HG03558 (cell line): ENCODE measurements at regions not wholly inside any gene's neighbourhood (a gene's known extent, or its start where the extent isn't known, plus 50 kb on each side); places are given as distances from the start of the nearest gene placed in this dataset.

Source experiments
- ATAC-seq: cut with Tn5 transposase; IDR thresholded peaks from one replicate; pipeline ENCODE4 v1.9.1; 2021; ENCODE audit warnings: moderate number of reproducible peaks; ENCODE audit not compliant: unreplicated experiment; ENCODE audit errors: extremely low read depth

GRCh38 chr4:59956366-59956765 is 1243.8 kb upstream of the ADGRL3 start:
- no peak for ATAC-seq

GRCh38 chr4:59960143-59960542 is 1240.0 kb upstream of the ADGRL3 start:
- no peak for ATAC-seq

GRCh38 chr4:59966758-59967157 is 1233.4 kb upstream of the ADGRL3 start:
- ATAC-seq, result no peak

- ATAC-seq, result no peak
These were observed 1231.3 kb upstream of the ADGRL3 start for GRCh38 chr4:59968796-59969195.

DNA sequence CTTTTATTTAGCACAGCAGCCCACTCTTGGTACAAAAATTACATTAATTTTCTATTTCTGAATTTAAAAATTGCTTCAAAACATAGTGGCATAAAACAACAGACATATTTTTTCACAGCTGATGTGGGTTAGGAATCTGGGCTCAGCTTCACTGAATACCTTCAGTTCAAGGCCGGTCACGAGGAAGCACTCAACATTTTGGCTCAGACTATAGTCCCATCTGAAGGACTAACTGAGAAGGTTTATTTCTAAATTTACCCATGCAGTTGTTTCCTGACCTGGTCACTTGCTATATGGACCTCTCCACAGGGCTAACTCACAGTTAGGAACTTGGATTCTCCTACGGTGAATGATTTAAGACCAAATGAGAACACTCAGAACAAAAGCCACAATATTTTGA is 1230.2 kb upstream of the ADGRL3 start:
- ATAC-seq, result no peak

DNA sequence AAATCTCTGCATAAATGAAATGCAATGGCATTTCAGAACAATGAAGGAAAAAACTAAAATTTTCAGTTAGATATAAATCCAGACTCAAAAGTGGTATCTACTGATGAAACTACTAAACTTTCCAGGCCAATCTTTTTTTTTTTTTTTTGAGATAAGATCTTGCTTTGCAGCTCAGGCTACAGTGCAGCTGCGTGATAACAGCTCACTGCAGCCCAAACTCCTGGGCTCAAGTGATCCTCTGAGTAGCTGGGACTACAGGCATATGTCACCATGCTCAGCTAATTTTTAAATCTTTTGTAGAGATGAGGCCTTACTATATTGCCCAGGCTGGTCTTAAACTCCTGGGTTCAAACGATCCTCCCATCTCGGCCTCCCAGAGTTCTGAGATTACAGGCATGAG is 1228.2 kb upstream of the ADGRL3 start:
- no peak for ATAC-seq

- ATAC-seq, result no peak
These were observed 1226.6 kb upstream of the ADGRL3 start for GRCh38 chr4:59973492-59973891.

GRCh38 chr4:59979061-59979460 is 1221.1 kb upstream of the ADGRL3 start:
- no peak for ATAC-seq

DNA sequence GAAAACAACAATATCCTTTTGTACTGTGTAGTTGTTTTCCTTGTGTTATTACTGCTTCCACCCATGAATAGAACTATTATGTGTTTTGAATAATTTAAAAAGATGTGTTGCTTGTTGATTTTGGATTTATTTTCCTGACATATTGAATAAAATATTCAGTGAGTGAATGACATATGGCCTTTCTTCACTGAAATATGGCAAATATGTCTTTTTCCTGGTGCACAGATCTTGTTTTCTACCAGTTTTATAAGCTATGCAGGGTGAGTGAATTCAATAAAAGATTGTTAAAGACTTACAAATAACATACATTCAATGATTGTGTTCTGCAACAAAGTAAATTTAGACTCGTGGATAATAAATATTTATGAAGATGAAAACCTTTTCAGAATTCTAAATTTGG is 1216.3 kb upstream of the ADGRL3 start:
- ATAC-seq, result no peak

DNA sequence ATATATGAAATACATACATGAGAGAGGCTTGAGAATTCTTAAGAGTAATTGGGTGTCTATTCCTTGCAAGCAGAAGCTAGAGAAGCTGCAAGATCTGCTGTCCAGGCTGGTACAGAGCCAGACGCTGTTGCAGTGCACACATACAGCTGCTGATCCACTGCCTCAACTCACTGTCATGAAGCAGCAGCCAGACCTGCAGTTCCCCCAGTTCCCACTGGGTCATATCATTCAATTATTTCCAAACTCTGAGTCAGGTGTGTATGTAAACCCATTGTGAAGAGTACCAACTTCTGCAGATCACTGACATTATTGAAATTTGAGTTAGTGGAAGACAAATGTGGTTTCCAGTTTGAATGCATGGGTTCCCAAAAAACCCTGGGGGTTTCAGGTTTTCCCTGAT is 1212.8 kb upstream of the ADGRL3 start:
- ATAC-seq, result no peak

DNA sequence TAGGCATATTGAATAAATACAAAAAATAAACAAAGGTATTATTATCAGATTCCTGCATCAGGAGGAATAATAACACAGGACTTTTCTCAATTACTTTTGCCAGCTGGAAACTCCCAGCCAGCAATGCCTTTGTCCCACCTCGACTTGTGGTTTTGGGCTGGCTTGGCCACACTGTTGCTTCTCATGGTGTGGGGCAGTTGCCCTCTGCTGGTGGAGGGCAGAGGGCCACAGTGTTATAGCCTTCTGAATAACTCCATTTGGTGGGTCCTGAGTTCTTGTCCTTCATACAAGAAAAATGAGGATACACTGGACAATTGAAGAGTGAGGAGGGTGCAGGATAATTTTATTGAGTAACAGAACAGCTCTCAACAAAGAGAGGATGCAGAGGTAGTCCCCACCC is 1206.0 kb upstream of the ADGRL3 start:
- no peak for ATAC-seq

DNA sequence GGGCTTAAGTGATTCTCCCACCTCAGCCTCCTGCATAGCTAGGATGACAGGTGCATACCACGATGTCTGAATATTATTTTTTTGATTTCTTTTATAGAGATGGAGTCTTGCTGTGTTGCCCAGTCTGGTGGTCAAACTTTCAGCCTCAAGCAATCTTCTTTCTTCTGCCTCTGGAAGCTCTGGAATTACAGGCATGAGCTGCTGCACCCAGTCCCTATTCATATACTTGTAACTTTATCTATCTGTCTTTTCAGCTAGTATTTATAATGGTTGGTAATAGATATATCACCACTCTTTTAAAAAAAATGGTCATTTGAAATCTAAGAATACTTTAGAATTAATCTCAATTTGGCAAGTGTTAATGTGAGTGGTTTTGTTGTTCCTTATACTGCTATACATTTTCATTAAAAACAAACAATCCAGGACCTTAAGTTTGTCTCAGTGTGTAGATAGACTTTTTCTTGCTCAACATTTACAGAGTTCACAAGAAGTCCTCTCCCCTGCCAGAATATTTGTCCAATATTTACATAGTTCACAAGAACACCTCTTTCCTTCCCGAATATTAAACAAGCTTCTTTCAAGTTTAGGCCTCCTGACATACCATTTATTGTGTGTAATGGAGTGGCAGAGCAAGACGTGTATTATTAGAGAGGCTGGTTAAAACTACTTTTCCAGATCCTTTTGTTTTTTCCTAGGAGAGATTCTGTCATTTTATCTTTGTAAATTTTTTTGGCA is 1197.4 kb upstream of the ADGRL3 start:
- no peak for ATAC-seq

DNA sequence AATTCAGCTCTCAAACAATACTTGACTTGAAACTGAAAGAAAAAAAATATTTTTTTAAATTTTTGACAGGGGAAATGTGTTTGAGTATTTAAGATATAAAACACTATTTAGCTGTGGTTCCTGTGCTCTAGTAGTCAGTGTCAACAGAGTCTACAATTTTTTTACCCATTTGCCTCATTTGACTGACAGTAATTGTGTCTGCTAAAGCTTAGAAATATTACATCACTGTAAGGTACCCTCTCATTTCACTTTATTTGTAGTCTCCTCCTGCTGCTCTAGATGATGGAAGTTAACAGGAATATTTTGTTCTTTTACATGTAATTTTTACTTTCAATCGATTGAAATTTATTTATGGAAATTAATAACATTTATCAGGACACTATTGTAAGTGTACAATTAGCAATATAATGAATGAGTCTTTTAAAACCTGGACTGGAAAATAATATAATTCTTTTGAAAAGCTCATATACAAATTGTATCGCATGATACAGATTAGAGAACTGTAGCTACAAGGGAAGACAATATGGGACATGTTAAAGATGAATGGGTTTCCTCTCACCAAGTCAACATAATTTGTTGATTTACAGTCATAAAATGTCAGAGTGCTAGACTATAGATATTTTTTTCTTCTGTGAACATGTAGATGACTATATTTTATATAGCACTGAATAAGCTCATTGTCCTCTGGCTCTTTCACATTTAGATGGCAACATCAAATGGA is 1186.5 kb upstream of the ADGRL3 start:
- no peak for ATAC-seq

GRCh38 chr4:60016971-60017370 is 1183.2 kb upstream of the ADGRL3 start:
- ATAC-seq, result no peak

- ATAC-seq, result no peak
These were observed 1180.9 kb upstream of the ADGRL3 start for GRCh38 chr4:60019180-60019579.

GRCh38 chr4:60019946-60020345 is 1180.2 kb upstream of the ADGRL3 start:
- ATAC-seq, result no peak

DNA sequence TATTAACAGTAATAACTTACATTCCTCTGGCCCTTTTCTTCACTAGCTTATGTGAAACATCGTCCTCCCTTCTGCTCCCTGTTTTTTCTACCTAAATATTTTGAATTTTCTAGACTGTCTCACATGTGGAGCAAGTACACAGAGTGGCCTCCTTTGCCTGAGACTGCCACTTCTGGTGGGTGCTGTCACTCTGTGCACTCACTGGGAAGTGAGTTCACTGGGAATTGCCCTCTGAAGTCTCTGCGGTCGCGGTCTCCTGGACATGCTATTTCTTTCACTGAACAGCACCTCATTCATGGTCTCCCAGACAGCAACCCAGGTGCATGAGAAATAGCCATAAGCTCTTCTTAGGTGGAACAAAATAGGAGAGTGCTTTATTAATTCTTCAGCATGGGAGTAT is 1179.7 kb upstream of the ADGRL3 start:
- ATAC-seq, result no peak

DNA sequence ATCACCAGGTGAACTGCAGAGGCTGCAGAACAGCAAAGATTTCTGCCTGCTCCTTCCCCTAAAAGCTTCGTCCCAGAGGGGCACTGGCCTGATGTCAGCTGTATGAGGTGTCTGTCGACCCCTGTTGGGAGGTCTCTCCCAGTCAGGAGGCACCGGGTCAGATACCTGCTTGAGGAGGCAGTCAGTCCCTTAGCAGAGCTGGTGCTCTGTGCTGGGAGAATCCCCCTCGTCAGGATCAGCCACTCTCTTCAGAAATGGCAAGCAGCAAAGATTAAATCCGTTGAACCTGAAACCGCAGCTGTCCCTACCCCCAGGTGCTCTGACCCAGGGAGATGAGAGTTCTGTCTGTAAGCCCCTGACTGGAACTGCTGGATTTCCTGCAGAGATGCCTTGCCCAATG is 1166.3 kb upstream of the ADGRL3 start:
- ATAC-seq, result no peak

DNA sequence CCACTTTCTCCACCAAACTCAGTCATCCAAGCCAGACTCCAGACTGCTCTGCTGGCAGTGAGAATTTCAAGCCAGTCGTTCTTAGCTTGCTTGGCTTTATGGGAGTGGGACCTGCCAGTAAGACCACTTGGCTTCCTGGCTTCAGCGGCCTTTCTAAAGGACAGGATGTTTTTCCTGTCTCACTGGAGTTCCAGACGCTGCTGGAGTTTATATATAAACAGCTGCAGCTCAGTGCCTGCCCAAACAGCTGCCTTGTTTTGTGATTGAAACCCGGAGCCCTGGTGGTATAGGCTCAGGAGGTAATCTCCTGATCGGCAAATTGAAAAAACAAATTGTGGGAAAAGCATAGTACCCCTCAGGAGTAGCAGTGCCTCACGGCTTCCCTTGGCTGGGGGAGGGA is 1165.8 kb upstream of the ADGRL3 start:
- ATAC-seq, result no peak

DNA sequence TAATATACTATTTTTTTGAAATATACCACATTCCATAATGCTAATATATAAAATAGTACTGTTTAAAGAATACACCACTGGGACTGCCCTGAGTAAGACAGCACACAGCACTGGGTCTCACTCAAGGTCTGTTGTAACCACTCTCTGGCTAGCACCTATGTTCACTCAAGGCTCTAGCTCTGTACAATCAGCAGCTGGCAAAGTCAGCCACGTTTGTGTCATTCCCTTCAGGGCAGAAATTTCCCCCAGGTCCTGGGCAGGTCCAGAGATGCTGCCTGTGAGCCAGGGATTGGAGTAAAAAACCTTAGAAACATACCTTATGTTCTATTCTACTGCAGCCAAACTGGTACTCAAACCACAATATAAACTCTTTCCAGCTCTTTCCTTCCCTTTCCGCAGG is 1160.2 kb upstream of the ADGRL3 start:
- no peak for ATAC-seq

DNA sequence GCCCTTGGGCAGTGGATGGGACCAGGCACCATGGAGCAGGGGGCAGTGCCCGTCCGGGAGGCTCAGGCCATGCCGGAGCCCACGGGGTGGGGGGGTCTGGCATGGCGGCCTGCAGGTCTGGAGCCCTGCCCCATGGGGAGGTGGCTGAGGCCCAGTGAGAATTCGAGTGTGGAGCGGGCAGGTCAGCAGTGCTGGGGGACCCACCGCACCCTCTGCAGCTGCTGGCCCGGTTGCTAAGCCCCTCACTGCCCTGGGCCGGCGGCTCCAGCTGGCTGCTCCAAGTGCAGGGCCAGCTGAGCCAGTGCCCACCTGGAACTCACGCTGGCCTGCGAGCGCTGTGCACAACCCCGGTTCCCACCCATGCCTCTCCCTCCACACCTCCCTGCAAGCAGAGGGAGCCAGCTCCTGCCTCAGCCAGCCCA is 1157.9 kb upstream of the ADGRL3 start:
- no peak for ATAC-seq

DNA sequence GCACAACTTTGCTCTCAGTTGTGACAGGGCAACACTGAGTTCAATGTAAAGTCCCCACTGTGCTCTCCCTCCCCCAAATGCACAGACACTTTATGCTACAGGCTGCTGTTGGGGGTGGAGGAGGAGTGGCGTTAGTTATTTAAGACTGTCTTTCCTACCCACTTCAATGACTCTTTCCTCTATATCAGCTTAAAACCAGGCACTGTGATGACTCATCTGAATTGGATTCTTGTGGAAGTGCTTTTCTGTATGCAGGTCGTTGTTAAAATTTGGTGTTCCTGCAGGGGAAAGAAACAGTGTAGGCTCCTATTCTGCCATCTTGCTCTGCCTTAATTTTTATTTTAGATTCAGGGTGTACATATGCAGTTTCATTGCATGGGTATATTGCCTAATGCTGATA is 1157.2 kb upstream of the ADGRL3 start:
- no peak for ATAC-seq
